AG04449 (cell line): ENCODE measurements at regions not wholly inside any gene's neighbourhood (a gene's known extent, or its start where the extent isn't known, plus 50 kb on each side); places are given as distances from the start of the nearest gene placed in this dataset.
"Not testable (repeated sequence)": the region's sequence is repeated elsewhere in the genome, so short reads cannot be mapped to it uniquely, and the experiment has no call there.

Source experiments
- CTCF ChIA-PET: fragments of 350-600 bp; formaldehyde crosslinking; extraction: SDS; loops from one replicate; lab custom pipeline; 2021; ENCODE audit warnings: antibody characterized with exemption; lab: Yijun Ruan, JAX
- POLR2A ChIA-PET: fragments of 400-600, 350-600 bp; formaldehyde crosslinking; extraction: SDS; loops from one replicate; lab custom pipeline; 2020; ENCODE audit warnings: antibody characterized with exemption, inconsistent platforms; lab: Yijun Ruan, JAX
- DNase-seq: peaks from one replicate; pipeline ENCODE4 v3.0.0-alpha.2; 2010; ENCODE audit warnings: low read depth, low spot score
- H3K4me3 ChIP-seq: 2 replicates; pipeline ENCODE4 v1.5.1; 2011; ENCODE audit warnings: low read depth, mild to moderate bottlenecking, control low read depth, low read length
- CTCF ChIP-seq: IDR thresholded peaks from one replicate; pipeline ENCODE4 v1.5.1; 2011; ENCODE audit warnings: mild to moderate bottlenecking, moderate library complexity, low read length, control low read depth, inconsistent platforms; ENCODE audit not compliant: insufficient read depth; ENCODE audit errors: missing control alignments

- H3K4me3 ChIP-seq = no peak overlapping the region
- ChIA-PET POLR2A (no interaction called here), CTCF (no interaction called here)
- no peak for TF ChIP-seq CTCF
- no peak for DNase-seq
Measured at GRCh38 chr21:26246073-26246472, 75.5 kb upstream of the APP start.

- no peak overlapping the region for H3K4me3 ChIP-seq
- ChIA-PET CTCF (no interaction called here), POLR2A (no interaction called here)
- DNase-seq = no peak
- no peak for TF ChIP-seq CTCF
Measured at GRCh38 chr21:26245428-26245827, 74.9 kb upstream of the APP start.

GRCh38 chr21:26238646-26239045 lies 68.1 kb upstream of the APP start:
- no peak for DNase-seq
- no peak for TF ChIP-seq CTCF
- ChIA-PET CTCF (no interaction called here), POLR2A (no interaction called here)
- no peak overlapping the region for H3K4me3 ChIP-seq

- POLR2A ChIA-PET = no interaction called here
Measured at GRCh38 chr21:26236281-26236680, 65.7 kb upstream of the APP start.

GRCh38 chr21:26233297-26233696 lies 62.7 kb upstream of the APP start:
- CTCF ChIA-PET, DNase-seq, H3K4me3 ChIP-seq, POLR2A ChIA-PET: not testable (repeated sequence)

More at GRCh38 chr21:26236281-26236680, 65.7 kb upstream of the APP start:
- CTCF ChIA-PET = no interaction called here
- no peak for DNase-seq
- H3K4me3 ChIP-seq = no peak overlapping the region
- TF ChIP-seq CTCF = no peak

GRCh38 chr21:26232491-26232890 lies 61.9 kb upstream of the APP start:
- CTCF ChIA-PET, DNase-seq, H3K4me3 ChIP-seq, POLR2A ChIA-PET: not testable (repeated sequence)

- TF ChIP-seq CTCF = no peak
- POLR2A ChIA-PET = no interaction called here
- CTCF ChIA-PET = no interaction called here
- H3K4me3 ChIP-seq = no peak overlapping the region
- no peak for DNase-seq
Measured at GRCh38 chr21:26227130-26227529, 56.6 kb upstream of the APP start.

GRCh38 chr21:26226724-26227123 lies 56.2 kb upstream of the APP start:
- no peak for TF ChIP-seq CTCF
- CTCF ChIA-PET = no interaction called here
- POLR2A ChIA-PET = no interaction called here
- no peak for DNase-seq
- H3K4me3 ChIP-seq = no peak overlapping the region
